GM12892 (cell line): ENCODE measurements at regions not wholly inside any gene's neighbourhood (a gene's known extent, or its start where the extent isn't known, plus 50 kb on each side); places are given as distances from the start of the nearest gene placed in this dataset.

Experiments used
- DNase-seq: peaks from one replicate; pipeline ENCODE4 v3.0.0; 2011; ENCODE audit not compliant: insufficient read length
- FAIRE-seq: peaks from 2 replicates; lab custom pipeline; 2011; peaks lifted over from hg19 to GRCh38; lab: Jason Lieb, UNC
- POLR2A ChIP-seq: IDR thresholded peaks from 2 replicates; pipeline ENCODE4 v1.6.1; 2011; ENCODE audit warnings: low read depth, low read length, control low read depth
- POLR2AphosphoS5 ChIP-seq: IDR thresholded peaks from 2 replicates; pipeline ENCODE4 v1.6.1; 2011; ENCODE audit warnings: low read depth, low read length, control low read depth
- TAF1 ChIP-seq: IDR thresholded peaks from 2 replicates; pipeline ENCODE4 v1.6.1; 2011; ENCODE audit warnings: low read depth, mild to moderate bottlenecking, control low read depth, low read length, borderline replicate concordance

DNA sequence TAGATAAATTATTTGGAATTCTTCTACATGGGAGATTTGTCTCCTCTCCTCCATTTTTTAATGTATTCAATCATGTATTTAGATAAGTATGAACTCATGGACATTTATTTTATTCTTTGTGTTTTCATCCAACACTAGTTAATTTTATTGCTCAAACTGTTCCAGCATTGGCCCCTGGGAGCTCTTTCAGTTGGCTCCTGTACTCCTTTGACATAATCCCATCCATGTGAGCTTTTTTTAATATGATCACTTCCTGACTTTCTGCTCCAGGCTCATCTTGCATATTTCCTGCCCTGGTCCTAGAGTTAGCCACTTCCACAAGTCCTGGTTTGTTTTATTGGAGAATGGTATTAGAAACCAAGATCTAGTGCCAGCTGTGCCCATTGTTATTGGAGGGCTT is 419.0 kb upstream of the CDH11 start:
- DNase-seq (no peak), FAIRE-seq (no peak)
- no peak for TF ChIP-seq POLR2A
- TF ChIP-seq TAF1 = no peak
- TF ChIP-seq POLR2AphosphoS5 = no peak

DNA sequence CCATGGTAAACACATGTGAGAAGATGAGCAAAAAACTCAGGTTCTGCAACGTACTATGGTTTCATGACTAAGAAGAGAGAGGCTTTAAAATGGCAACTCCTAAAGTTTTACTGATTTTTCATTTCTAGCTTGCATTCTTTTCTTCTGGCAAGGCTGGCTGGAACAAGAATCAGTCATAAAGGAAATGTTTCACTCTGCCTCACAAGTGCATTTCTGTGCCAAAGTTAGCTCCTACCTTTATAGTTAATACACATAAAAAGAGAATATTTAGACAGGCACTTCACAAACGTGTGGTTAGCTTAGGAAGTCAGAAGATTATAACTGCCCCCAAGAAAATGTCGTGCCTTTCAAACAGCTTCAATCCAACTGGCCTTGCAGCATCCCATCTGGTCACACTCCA is 417.1 kb upstream of the CDH11 start:
- FAIRE-seq = no peak
- TF ChIP-seq POLR2AphosphoS5 (no peak), TAF1 (no peak), POLR2A (no peak)
- no peak for DNase-seq

DNA sequence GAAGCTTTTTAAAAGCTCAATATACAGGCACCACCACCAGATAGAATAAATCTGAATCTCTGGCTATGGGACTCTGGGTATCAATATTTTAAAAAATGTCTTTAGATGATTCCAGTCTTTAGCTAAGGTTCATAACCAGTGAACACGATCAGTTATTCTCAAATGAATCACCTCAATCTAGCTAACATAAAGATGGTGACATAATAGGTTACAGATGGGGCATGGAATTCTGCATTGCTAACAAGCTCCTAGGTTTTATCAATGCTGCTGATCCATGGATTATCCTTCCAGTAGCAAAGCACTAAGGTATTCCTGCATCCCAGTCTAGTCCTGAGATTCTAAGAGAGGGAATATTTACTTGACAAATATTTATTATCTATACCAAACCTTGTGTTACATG is 415.5 kb upstream of the CDH11 start:
- FAIRE-seq (no peak), DNase-seq (no peak)
- TF ChIP-seq POLR2A (no peak), POLR2AphosphoS5 (no peak), TAF1 (no peak)

GRCh38 chr16:65534121-65534528 is 412.3 kb upstream of the CDH11 start:
- TF ChIP-seq TAF1 = no peak
- no peak for TF ChIP-seq POLR2AphosphoS5
- TF ChIP-seq POLR2A = no peak
- DNase-seq (no peak), FAIRE-seq (no peak)

GRCh38 chr16:65532846-65533245 is 411.0 kb upstream of the CDH11 start:
- FAIRE-seq (no peak), DNase-seq (no peak)
- no peak for TF ChIP-seq POLR2AphosphoS5
- no peak for TF ChIP-seq POLR2A
- no peak for TF ChIP-seq TAF1

GRCh38 chr16:65532258-65532657 is 410.4 kb upstream of the CDH11 start:
- no peak for FAIRE-seq
- no peak for DNase-seq
- TF ChIP-seq POLR2AphosphoS5 = no peak
- TF ChIP-seq TAF1 = no peak
- no peak for TF ChIP-seq POLR2A

DNA sequence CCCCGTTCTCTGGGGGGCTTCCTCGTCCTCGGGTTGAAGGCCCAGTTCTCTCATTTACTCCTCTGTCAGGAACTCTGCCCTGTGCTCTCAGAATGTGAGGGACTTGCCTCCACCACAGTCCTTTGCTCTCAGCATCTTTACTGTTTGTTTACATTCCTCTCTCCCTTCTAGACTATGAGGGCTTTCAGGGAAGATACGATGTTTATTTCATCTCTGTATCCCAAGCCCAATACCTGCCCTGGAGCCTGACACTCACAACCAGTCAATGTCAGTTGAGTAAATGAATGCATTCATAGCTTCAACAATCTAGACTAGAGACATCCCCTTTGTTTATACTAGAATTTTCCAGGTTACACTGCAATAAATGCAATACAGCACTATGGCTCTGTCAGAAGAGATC is 409.6 kb upstream of the CDH11 start:
- TF ChIP-seq POLR2A = no peak
- no peak for TF ChIP-seq TAF1
- TF ChIP-seq POLR2AphosphoS5 = no peak
- no peak for DNase-seq
- FAIRE-seq = no peak

- DNase-seq (no peak), FAIRE-seq (no peak)
- TF ChIP-seq POLR2A = no peak
- TF ChIP-seq TAF1 = no peak
Observed at GRCh38 chr16:65525707-65526106, 403.8 kb upstream of the CDH11 start.

DNA sequence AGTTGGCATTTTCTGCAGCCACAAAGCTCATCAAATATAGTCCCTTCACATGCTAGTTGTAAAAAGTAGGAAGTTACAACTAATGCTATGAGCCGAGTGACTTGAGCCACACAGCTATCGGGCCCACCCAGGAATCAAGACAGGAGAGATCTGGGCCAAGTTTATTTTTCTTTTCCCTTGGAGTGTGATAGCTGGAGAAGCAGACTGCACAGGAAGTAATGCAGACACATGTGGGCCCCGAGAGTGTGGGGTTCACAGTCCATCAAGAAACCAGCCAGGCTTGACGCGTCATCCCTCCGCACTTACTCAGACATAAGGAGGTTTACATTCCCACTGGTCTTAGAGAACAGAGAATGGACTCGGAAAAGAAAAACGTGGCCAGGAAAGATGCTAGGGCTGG is 403.1 kb upstream of the CDH11 start:
- FAIRE-seq = no peak
- TF ChIP-seq POLR2AphosphoS5 = no peak
- no peak for TF ChIP-seq POLR2A
- no peak for TF ChIP-seq TAF1
- no peak for DNase-seq

DNA sequence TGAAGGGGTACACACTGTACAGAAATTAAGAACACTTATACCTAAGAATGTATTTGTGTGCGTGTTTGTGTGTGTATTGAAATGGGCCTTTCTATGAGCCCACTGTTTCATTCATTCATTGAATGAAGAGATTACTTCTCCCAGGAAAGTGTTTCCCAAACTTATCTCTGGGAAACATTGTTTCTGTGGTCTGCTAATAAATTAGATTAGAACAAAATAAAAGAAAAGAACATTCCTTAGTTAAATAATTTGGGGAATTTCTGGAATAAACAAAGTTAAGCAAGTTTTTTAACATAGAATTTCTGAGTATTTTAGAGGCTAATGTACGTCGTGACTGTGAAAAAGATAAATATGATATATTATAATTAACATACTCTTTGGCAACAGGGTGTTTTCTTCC is 402.4 kb upstream of the CDH11 start:
- DNase-seq (no peak), FAIRE-seq (no peak)
- TF ChIP-seq POLR2A (no peak), POLR2AphosphoS5 (no peak), TAF1 (no peak)

DNA sequence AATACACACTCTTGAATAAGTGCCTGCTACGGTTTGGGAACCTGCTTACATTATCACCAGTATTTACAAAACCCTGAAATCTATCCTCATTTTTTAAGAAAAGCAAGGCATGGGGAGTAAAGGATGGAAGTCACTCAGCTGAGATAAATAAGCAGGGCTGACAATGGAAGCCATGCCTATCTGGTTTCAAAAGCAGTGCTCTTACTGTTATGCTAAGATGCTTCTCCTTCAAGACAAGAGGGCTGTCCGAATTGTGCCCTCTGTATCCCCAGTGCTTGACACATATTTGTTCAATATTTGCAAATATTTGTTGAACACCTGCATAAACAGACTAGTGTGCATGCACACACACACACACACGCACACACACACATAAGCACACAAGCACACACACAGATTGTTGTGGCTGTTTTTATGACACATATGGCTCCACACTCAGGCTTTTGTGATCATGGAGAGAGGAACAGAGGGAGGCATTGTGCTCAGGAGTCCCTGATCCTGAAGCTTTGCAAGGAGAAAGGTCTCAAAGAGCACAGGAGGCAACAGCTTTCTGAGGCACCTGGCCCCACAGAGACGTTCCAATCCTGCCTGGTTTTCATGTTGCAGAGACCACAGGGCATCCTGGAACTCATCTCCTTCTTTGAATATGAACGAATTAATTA is 401.6 kb upstream of the CDH11 start:
- FAIRE-seq = no peak
- DNase-seq = no peak
- TF ChIP-seq TAF1 = no peak
- TF ChIP-seq POLR2A = no peak

- FAIRE-seq = no peak
- no peak for DNase-seq
- TF ChIP-seq POLR2A = no peak
- TF ChIP-seq POLR2AphosphoS5 = no peak
Observed at GRCh38 chr16:65522412-65522811, 400.5 kb upstream of the CDH11 start.
